Coronary artery (tissue), 2 donors: ENCODE measurements at regions not wholly inside any gene's neighbourhood (a gene's known extent, or its start where the extent isn't known, plus 50 kb on each side); places are given as distances from the start of the nearest gene placed in this dataset.
A peak's percentile ranks its signal among the peaks of the same experiment; 100 is the strongest.

Source experiments
- DNase-seq: peaks from one replicate; pipeline ENCODE4 v3.0.0-alpha.2; 2017; ENCODE audit warnings: low spot score
- H3K27ac ChIP-seq, 2 donors: fragments of 200-600 bp; sonication (generic); one replicate each; pipeline ENCODE4 v1.5.1; 2016 to 2019
- H3K4me3 ChIP-seq: fragments of 200-600 bp; sonication (generic); 2 replicates; pipeline ENCODE4 v1.5.1; 2016; ENCODE audit warnings: mild to moderate bottlenecking, moderate library complexity
- TF ChIP-seq, protein P1 (sequence below): fragments of 200-600 bp; sonication (generic); IDR thresholded peaks from one replicate; pipeline ENCODE4 v1.5.1; 2019; ENCODE audit warnings: antibody characterized with exemption

- Histone ChIP-seq H3K27ac (no peak overlapping the region), H3K4me3 (no peak overlapping the region)
- DNase-seq: no peak
- TF ChIP-seq, protein P1, sequence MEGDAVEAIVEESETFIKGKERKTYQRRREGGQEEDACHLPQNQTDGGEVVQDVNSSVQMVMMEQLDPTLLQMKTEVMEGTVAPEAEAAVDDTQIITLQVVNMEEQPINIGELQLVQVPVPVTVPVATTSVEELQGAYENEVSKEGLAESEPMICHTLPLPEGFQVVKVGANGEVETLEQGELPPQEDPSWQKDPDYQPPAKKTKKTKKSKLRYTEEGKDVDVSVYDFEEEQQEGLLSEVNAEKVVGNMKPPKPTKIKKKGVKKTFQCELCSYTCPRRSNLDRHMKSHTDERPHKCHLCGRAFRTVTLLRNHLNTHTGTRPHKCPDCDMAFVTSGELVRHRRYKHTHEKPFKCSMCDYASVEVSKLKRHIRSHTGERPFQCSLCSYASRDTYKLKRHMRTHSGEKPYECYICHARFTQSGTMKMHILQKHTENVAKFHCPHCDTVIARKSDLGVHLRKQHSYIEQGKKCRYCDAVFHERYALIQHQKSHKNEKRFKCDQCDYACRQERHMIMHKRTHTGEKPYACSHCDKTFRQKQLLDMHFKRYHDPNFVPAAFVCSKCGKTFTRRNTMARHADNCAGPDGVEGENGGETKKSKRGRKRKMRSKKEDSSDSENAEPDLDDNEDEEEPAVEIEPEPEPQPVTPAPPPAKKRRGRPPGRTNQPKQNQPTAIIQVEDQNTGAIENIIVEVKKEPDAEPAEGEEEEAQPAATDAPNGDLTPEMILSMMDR: no peak
Measured at GRCh38 chr4:141463678-141464077, 172.7 kb upstream of the IL15 start.

GRCh38 chr4:141464366-141464765 lies 172.0 kb upstream of the IL15 start:
- no peak overlapping the region for H3K27ac ChIP-seq
- no peak for DNase-seq
- no peak overlapping the region for H3K4me3 ChIP-seq
- TF ChIP-seq, protein P1: no peak

- H3K4me3 ChIP-seq: no peak overlapping the region
- TF ChIP-seq, protein P1: no peak
- no peak overlapping the region for H3K27ac ChIP-seq
- DNase-seq: no peak
Measured at GRCh38 chr4:141465171-141465570, 171.2 kb upstream of the IL15 start.

- H3K4me3 ChIP-seq: no peak overlapping the region
- DNase-seq: no peak
- TF ChIP-seq, protein P1: no peak
- no peak overlapping the region for H3K27ac ChIP-seq
Measured at GRCh38 chr4:141467225-141467624, 169.2 kb upstream of the IL15 start.

DNA sequence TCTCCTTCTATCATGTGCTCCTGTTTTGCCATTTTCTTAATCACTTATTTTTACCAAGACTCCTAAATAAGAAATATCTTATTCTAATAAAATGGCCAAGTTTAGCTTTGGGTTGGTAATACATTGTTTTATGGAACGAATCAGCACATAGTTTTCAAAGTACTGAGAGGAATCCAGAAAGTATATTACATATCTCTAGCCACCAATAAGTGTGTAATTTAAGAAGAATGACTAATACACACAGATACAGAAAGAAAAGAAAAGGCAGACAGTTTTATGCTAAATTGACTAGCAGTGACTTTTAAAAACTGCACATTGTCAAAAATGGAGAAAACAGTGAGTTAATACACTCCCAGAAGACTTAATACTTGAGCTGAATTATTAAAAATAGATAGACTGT lies 167.0 kb upstream of the IL15 start:
- TF ChIP-seq, protein P1: no peak
- no peak for DNase-seq

GRCh38 chr4:141473026-141473540 lies 163.3 kb upstream of the IL15 start:
- Histone ChIP-seq H3K27ac (peak overlapping the region in 1 of 2 donors; percentile 35), H3K4me3 (no peak overlapping the region)
- no peak for DNase-seq
- TF ChIP-seq, protein P1: no peak

More for the DNA sequence above, 167.0 kb upstream of the IL15 start:
- Histone ChIP-seq H3K4me3 (no peak overlapping the region), H3K27ac (no peak overlapping the region)

- TF ChIP-seq, protein P1: no peak
- Histone ChIP-seq H3K4me3 (no peak overlapping the region), H3K27ac (no peak overlapping the region)
- no peak for DNase-seq
Measured at GRCh38 chr4:141473952-141474351, 162.4 kb upstream of the IL15 start.
